ENCODE measurements at regions not wholly inside any gene's neighbourhood (a gene's known extent, or its start where the extent isn't known, plus 50 kb on each side); places are given as distances from the start of the nearest gene placed in this dataset.

- Histone ChIP-seq H3K4me1 (replicated peaks; ENCODE audit: insufficient read depth) (0 out of 2 replicates have a peak, but pooled peaks cover 9% of the 10 kb centered on the region), H3K79me2 (ENCODE audit: low read depth) (no peaks in the 10 kb centered on the region), H2AFZ (no peak overlapping the region), H3K9me3 (ENCODE audit: insufficient read depth, low read depth) (peaks cover 21% of the 10 kb centered on the region), H3K27ac (no peak overlapping the region), H3K9me2 (ENCODE audit: insufficient read depth) (no peaks in the 10 kb centered on the region), H3K4me2 (no peak overlapping the region), H3K36me3 (ENCODE audit: low read depth) (no peaks in the 10 kb centered on the region), H3K27me3 (ENCODE audit: insufficient read depth, low read depth) (no peaks in the 10 kb centered on the region), H4K20me1 (ENCODE audit: insufficient read depth) (no peaks in the 10 kb centered on the region), H3F3A (ENCODE audit: insufficient read depth, low read depth) (no peaks in the 10 kb centered on the region), H3K4me3 (no peak overlapping the region)
- intact Hi-C loops (cut with micrococcal nuclease; ENCODE audit: unreplicated experiment), result no loop called here
- DNase-seq, result no peak
- TF ChIP-seq CTCF (conservative IDR thresholded peaks at IDR 0.05), result no peak
- ChIA-PET POLR2A (ENCODE audit: unreplicated experiment) (no interaction called here), CTCF (no interaction called here)
- no TSS peak for BruUV-seq (replicated peaks)
Measured at GRCh38 chr17:31629696-31630470, 229.2 kb downstream of the COPRS start.

DNA sequence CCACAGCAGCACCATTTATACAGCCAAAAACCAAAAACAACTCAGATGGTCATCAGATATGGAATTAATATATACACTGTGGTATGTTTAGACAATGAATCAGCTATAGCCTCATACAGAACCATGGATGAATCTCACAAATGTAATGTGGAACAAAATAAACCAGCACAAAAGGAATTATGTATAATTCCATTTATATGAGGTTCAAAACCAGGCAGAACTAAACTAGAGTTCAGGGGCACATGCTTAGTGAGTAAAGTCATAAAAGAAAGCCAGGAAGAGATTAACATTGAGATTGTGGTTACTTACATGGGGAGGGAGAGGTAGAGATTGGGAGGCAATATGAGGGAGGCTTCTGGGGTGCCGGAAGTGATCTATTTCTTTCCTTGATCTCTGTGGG, 231.1 kb downstream of the COPRS start:
- H3K4me3 ChIP-seq, result no peak overlapping the region
- no peak overlapping the region for H3K27ac ChIP-seq
- H3F3A ChIP-seq (ENCODE audit: insufficient read depth, low read depth), result no peaks in the 10 kb centered on the region
- peak in 1 of 2 experiments; percentile 50 for DNase-seq
- H2AFZ ChIP-seq, result no peak overlapping the region
- intact Hi-C loops (cut with micrococcal nuclease; ENCODE audit: unreplicated experiment), result no loop called here
- H3K36me3 ChIP-seq (ENCODE audit: low read depth), result no peaks in the 10 kb centered on the region
- BruUV-seq (replicated peaks), result no TSS peak
- H3K9me3 ChIP-seq (ENCODE audit: insufficient read depth, low read depth), result peaks cover 29% of the 10 kb centered on the region
- no peaks in the 10 kb centered on the region for H3K27me3 ChIP-seq (ENCODE audit: insufficient read depth, low read depth)
- no peak overlapping the region for H3K4me2 ChIP-seq
- no peaks in the 10 kb centered on the region for H4K20me1 ChIP-seq (ENCODE audit: insufficient read depth)
- H3K9me2 ChIP-seq (ENCODE audit: insufficient read depth), result no peaks in the 10 kb centered on the region
- H3K79me2 ChIP-seq (ENCODE audit: low read depth), result no peaks in the 10 kb centered on the region
- ChIA-PET POLR2A (ENCODE audit: unreplicated experiment) (no interaction called here), CTCF (no interaction called here)
- no peak for TF ChIP-seq EZH2 (IDR thresholded peaks at IDR 0.05; ENCODE audit: low read depth)
- no peak for TF ChIP-seq CTCF (conservative IDR thresholded peaks at IDR 0.05)
- H3K4me1 ChIP-seq (replicated peaks; ENCODE audit: insufficient read depth), result 0 out of 2 replicates have a peak, but pooled peaks cover 9% of the 10 kb centered on the region

- TF ChIP-seq CTCF (conservative IDR thresholded peaks at IDR 0.05), result no peak
- no peak for TF ChIP-seq EZH2 (IDR thresholded peaks at IDR 0.05; ENCODE audit: low read depth)
- peaks cover 28% of the 10 kb centered on the region for H3K9me3 ChIP-seq (ENCODE audit: insufficient read depth, low read depth)
- H3K27me3 ChIP-seq (ENCODE audit: insufficient read depth, low read depth), result no peaks in the 10 kb centered on the region
- ChIA-PET POLR2A (ENCODE audit: unreplicated experiment) (no interaction called here), CTCF (no interaction called here)
- H3K4me2 ChIP-seq, result no peak overlapping the region
- intact Hi-C loops (cut with micrococcal nuclease; ENCODE audit: unreplicated experiment), result no loop called here
- H3K36me3 ChIP-seq (ENCODE audit: low read depth), result no peaks in the 10 kb centered on the region
- 0 out of 2 replicates have a peak, but pooled peaks cover 5% of the 10 kb centered on the region for H3K4me1 ChIP-seq (replicated peaks; ENCODE audit: insufficient read depth)
- H2AFZ ChIP-seq, result no peak overlapping the region
- H3F3A ChIP-seq (ENCODE audit: insufficient read depth, low read depth), result no peaks in the 10 kb centered on the region
- no peak for DNase-seq
- no peaks in the 10 kb centered on the region for H3K79me2 ChIP-seq (ENCODE audit: low read depth)
- H3K4me3 ChIP-seq, result no peak overlapping the region
- H3K27ac ChIP-seq, result no peak overlapping the region
- no peaks in the 10 kb centered on the region for H3K9me2 ChIP-seq (ENCODE audit: insufficient read depth)
- BruUV-seq (replicated peaks), result no TSS peak
- H4K20me1 ChIP-seq (ENCODE audit: insufficient read depth), result no peaks in the 10 kb centered on the region
Measured at GRCh38 chr17:31623990-31624389, 232.5 kb downstream of the RAB11FIP4 start.
